GM21367 (cell line): ENCODE measurements at regions not wholly inside any gene's neighbourhood (a gene's known extent, or its start where the extent isn't known, plus 50 kb on each side); places are given as distances from the start of the nearest gene placed in this dataset.

Source experiments
- ATAC-seq: cut with Tn5 transposase; IDR thresholded peaks from one replicate; pipeline ENCODE4 v1.9.1; 2021; ENCODE audit not compliant: unreplicated experiment

DNA sequence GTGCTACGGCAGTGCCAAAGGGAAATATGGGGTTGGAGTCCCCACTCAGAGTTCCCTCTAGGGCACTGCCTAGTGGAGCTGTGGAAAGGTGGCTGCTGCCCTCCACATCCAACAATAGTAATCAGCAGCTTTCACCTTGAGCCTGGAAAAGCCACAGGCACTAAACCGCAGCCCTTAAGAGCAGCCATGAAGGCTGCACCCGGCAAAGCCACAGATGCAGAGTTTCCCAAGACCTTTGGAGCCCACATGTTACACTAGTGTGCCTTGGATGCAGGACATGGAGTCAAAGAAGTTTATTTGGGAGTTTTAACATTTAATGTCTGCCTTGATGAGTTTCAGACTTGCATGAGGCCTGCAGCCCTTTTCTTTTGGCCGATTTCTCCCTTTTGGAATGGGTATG is 91.4 kb upstream of the HSF2 start:
- no peak for ATAC-seq

DNA sequence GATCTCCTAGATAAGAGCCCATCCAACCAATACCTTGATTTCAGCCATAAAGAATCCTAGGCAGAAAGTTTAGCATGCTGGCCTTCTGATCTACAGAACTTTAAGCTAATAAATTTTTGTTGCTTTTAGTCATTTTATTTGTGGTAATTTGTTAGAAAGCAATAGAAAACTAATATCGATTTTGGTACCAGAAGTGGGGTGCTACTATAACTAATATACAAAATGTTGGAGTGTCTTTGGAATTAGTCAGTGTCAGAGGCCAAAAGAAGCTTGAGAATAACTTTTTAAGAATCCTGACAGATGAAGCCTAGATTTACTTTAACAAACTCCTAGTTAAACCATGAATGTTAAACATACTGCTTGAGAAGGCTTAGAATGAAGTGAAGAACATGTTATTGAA is 83.6 kb upstream of the HSF2 start:
- ATAC-seq: no peak

DNA sequence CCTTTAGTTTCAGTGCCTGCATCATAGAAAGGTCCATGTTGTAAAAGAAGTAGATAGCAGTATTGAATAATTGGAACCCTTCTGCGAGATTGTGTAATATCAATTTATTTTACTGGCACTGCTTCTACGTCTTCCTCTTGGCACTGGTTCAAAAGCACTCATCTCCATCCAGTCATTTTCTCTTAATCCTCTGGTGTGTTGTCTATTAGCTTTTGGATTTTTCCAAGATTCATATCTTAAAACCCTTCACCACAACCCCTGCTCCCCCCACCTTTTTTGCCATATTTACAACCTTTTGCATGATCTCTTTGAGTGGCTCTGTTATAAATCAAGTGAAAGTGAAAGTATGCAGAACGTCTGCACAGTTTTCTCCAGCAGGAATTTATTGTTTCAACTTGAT is 76.6 kb upstream of the HSF2 start:
- ATAC-seq: no peak

DNA sequence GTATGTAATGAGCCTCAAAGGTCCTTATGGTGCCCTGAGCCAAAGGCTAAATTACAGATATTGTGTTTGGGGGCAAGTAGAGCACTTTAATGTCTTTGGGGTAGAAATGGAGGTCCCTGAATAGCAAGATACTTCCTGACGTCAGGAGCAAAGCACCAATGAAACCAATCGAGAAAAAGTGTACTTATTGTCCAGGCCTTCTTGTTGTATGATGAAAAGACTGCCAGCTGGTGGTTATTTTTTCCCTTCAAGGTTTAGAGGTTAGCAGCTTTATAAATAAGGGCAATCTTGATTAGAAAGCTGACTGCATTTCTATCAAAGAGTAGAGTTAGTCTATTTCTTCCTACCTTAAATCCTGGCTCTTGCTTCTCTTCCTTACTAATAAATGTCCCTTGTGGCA is 76.1 kb upstream of the HSF2 start:
- ATAC-seq: no peak

DNA sequence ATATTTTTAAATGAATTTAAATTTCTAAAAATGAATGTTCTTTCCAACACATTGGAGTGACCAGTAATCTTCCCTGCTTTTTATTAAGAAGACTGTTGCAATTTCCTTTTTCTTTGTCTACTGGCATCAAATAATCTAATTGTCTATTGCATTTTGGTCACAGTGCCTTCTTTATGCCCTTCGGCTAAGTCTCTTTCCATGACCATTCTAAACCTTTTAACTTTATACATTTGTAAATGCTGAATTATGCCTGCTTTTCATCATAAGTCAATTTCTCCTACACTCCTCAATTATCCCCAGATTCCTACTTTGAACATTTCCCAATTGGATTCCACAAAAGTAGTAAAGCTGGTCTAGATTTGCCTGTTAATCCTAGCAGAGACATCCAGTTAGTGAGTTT is 69.1 kb upstream of the HSF2 start:
- ATAC-seq: no peak

DNA sequence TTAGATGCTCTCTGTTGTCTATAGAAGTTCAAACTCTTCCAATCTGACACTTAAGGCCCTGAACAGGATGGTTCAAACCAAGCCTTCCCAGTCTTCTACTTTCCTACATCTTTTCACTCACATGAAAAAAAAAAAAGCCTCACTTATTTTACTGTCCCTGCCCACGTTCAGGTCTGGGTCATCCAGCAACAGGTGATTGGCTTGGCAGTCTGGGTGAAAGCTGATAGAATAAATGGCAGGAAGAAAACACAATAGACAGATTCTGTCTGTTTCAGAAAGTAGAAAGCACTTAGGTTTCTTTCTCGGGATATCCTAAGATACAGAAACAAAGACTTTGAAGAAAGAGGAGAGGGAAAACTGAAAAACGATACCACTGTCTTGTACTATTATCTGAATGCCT is 61.8 kb upstream of the HSF2 start:
- ATAC-seq: no peak

DNA sequence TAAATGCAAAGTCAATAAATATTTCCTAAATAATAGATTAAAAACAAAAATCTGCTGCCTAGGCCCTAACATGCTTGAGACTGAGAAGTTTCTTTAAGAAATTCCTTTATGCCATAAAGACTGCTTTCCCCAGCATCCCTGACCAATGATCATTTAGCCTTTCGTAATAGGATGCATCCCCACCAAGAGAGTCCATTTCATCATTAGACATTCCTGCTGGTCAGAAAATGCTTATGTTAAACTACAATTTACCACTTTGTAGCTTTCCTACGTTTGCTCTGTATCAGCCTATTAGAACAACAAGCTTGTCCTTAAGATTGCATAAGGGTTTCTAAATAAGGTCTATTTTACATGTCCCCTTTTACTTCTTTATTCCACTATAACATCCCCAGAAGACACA is 59.8 kb upstream of the HSF2 start:
- ATAC-seq: no peak

DNA sequence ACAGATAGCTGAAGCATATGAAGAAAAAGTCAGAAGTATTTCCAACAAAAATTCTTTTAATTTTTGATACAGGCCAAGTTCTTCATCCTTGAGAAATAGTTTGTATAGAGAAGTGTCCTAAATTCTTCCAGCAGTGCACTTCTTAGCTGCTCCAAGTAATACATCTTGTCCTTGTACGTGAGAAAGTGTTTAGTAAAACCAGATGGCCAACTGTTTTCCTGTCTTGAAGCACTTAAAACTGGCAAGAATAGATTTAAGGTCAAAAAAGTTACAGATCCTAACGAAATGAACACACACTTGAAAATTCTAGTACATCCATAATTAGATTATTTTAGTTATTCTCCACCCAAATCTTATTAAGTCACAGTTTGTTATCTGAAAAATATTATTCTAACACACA is 52.2 kb upstream of the HSF2 start:
- ATAC-seq: no peak

DNA sequence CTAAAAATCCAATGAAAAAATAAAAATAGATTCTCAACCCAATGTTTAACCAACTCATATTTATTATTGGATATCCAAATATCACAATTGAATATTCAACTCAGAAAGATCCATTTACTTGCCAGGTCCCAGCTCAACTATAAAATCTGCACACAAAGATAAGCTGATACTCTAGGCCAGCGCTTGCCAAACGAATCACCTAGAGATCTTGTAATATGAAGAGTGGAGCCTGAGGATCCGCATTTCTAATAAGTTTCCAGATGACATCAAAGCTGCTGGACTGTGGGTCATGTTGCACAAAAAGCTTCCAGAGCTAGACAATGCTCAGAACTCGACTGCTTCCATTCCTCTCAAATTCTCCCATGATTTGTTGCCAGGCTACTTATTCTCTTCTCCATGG is 51.7 kb upstream of the HSF2 start:
- ATAC-seq: no peak
